ENCODE measurements at regions not wholly inside any gene's neighbourhood (a gene's known extent, or its start where the extent isn't known, plus 50 kb on each side); places are given as distances from the start of the nearest gene placed in this dataset.
"Not testable (repeated sequence)": the region's sequence is repeated elsewhere in the genome, so short reads cannot be mapped to it uniquely, and the experiment has no call there.

GRCh38 chr2:71962911-71963694 is 184.6 kb downstream of the CYP26B1 start:
- Histone ChIP-seq H3K36me3 (replicated peaks; ENCODE audit: insufficient read depth, low read length) (no peaks in the 10 kb centered on the region), H3K79me2 (ENCODE audit: low read length) (no peaks in the 10 kb centered on the region), H3K4me2 (ENCODE audit: low read depth, low read length) (no peak overlapping the region), H3K4me1 (ENCODE audit: low read length) (no peaks in the 10 kb centered on the region), H3K9me3 (replicated peaks; ENCODE audit: insufficient read depth, low read length) (no peaks in the 10 kb centered on the region), H3K27ac (ENCODE audit: low read length) (no peak overlapping the region), H2AFZ (ENCODE audit: low read length) (no peak overlapping the region), H3F3A (ENCODE audit: insufficient read depth, low read length) (no peaks in the 10 kb centered on the region), H3K9ac (ENCODE audit: low read length) (no peak overlapping the region), H3K4me3 (ENCODE audit: low read length) (no peak overlapping the region), H3K9me2 (replicated peaks; ENCODE audit: insufficient read depth, low read length) (no peaks in the 10 kb centered on the region), H3K27me3 (replicated peaks; ENCODE audit: insufficient read depth, low read length) (no peaks in the 10 kb centered on the region), H4K20me1 (ENCODE audit: insufficient read depth, low read length) (no peaks in the 10 kb centered on the region)
- TF ChIP-seq EZH2phosphoT487 (IDR thresholded peaks at IDR 0.05; ENCODE audit: low read length) (no peak), EZH2 (optimal IDR thresholded peaks at IDR 0.05; ENCODE audit: low read depth, low read length) (no peak), CTCF (IDR thresholded peaks at IDR 0.05; ENCODE audit: low read length) (no peak)
- no peak for DNase-seq

GRCh38 chr2:71962350-71962749 is 185.3 kb downstream of the CYP26B1 start:
- H3K79me2 ChIP-seq (ENCODE audit: low read length): no peaks in the 10 kb centered on the region
- no peaks in the 10 kb centered on the region for H3K9me3 ChIP-seq (replicated peaks; ENCODE audit: insufficient read depth, low read length)
- no peaks in the 10 kb centered on the region for H4K20me1 ChIP-seq (ENCODE audit: insufficient read depth, low read length)
- H3F3A ChIP-seq (ENCODE audit: insufficient read depth, low read length): no peaks in the 10 kb centered on the region
- H3K27ac ChIP-seq (ENCODE audit: low read length): no peak overlapping the region
- no peak overlapping the region for H3K4me3 ChIP-seq (ENCODE audit: low read length)
- no peaks in the 10 kb centered on the region for H3K4me1 ChIP-seq (ENCODE audit: low read length)
- no peak overlapping the region for H2AFZ ChIP-seq (ENCODE audit: low read length)
- no peak overlapping the region for H3K9ac ChIP-seq (ENCODE audit: low read length)
- H3K4me2 ChIP-seq (ENCODE audit: low read depth, low read length): no peak overlapping the region
- TF ChIP-seq EZH2 (optimal IDR thresholded peaks at IDR 0.05; ENCODE audit: low read depth, low read length) (no peak), CTCF (IDR thresholded peaks at IDR 0.05; ENCODE audit: low read length) (no peak), EZH2phosphoT487 (IDR thresholded peaks at IDR 0.05; ENCODE audit: low read length) (no peak)
- H3K27me3 ChIP-seq (replicated peaks; ENCODE audit: insufficient read depth, low read length): no peaks in the 10 kb centered on the region
- no peak for DNase-seq
- H3K36me3 ChIP-seq (replicated peaks; ENCODE audit: insufficient read depth, low read length): no peaks in the 10 kb centered on the region
- H3K9me2 ChIP-seq (replicated peaks; ENCODE audit: insufficient read depth, low read length): no peaks in the 10 kb centered on the region

GRCh38 chr2:71961289-71962027 is 186.2 kb downstream of the CYP26B1 start:
- Histone ChIP-seq H3K9me2 (replicated peaks; ENCODE audit: insufficient read depth, low read length) (no peaks in the 10 kb centered on the region), H3K36me3 (replicated peaks; ENCODE audit: insufficient read depth, low read length) (no peaks in the 10 kb centered on the region), H3K9me3 (replicated peaks; ENCODE audit: insufficient read depth, low read length) (no peaks in the 10 kb centered on the region), H3K4me3 (ENCODE audit: low read length) (no peak overlapping the region), H3K9ac (ENCODE audit: low read length) (no peak overlapping the region), H3K4me1 (ENCODE audit: low read length) (no peaks in the 10 kb centered on the region), H3K27me3 (replicated peaks; ENCODE audit: insufficient read depth, low read length) (no peaks in the 10 kb centered on the region), H3F3A (ENCODE audit: insufficient read depth, low read length) (no peaks in the 10 kb centered on the region), H3K4me2 (ENCODE audit: low read depth, low read length) (no peak overlapping the region), H3K27ac (ENCODE audit: low read length) (no peak overlapping the region), H3K79me2 (ENCODE audit: low read length) (no peaks in the 10 kb centered on the region), H2AFZ (ENCODE audit: low read length) (no peak overlapping the region), H4K20me1 (ENCODE audit: insufficient read depth, low read length) (no peaks in the 10 kb centered on the region)
- no peak for TF ChIP-seq EZH2phosphoT487 (IDR thresholded peaks at IDR 0.05; ENCODE audit: low read length)
- no peak for DNase-seq

GRCh38 chr2:71959494-71959893 is 188.2 kb downstream of the CYP26B1 start:
- no peaks in the 10 kb centered on the region for H3K9me2 ChIP-seq (replicated peaks; ENCODE audit: insufficient read depth, low read length)
- H3F3A ChIP-seq (ENCODE audit: insufficient read depth, low read length): no peaks in the 10 kb centered on the region
- no peak overlapping the region for H3K9ac ChIP-seq (ENCODE audit: low read length)
- no peaks in the 10 kb centered on the region for H3K9me3 ChIP-seq (replicated peaks; ENCODE audit: insufficient read depth, low read length)
- no peaks in the 10 kb centered on the region for H3K27me3 ChIP-seq (replicated peaks; ENCODE audit: insufficient read depth, low read length)
- H3K4me3 ChIP-seq (ENCODE audit: low read length): no peak overlapping the region
- H3K4me2 ChIP-seq (ENCODE audit: low read depth, low read length): no peak overlapping the region
- no peak overlapping the region for H3K27ac ChIP-seq (ENCODE audit: low read length)
- no peaks in the 10 kb centered on the region for H4K20me1 ChIP-seq (ENCODE audit: insufficient read depth, low read length)
- H3K79me2 ChIP-seq (ENCODE audit: low read length): no peaks in the 10 kb centered on the region
- TF ChIP-seq CTCF (IDR thresholded peaks at IDR 0.05; ENCODE audit: low read length) (no peak), EZH2phosphoT487 (IDR thresholded peaks at IDR 0.05; ENCODE audit: low read length) (no peak), EZH2 (optimal IDR thresholded peaks at IDR 0.05; ENCODE audit: low read depth, low read length) (no peak)
- no peaks in the 10 kb centered on the region for H3K36me3 ChIP-seq (replicated peaks; ENCODE audit: insufficient read depth, low read length)
- H2AFZ ChIP-seq (ENCODE audit: low read length): no peak overlapping the region
- H3K4me1 ChIP-seq (ENCODE audit: low read length): no peaks in the 10 kb centered on the region
- DNase-seq: no peak

- H3K27ac ChIP-seq (ENCODE audit: low read length); H3K4me1 ChIP-seq (ENCODE audit: low read length): not testable (repeated sequence)
Measured at GRCh38 chr2:71958426-71958825, 189.2 kb downstream of the CYP26B1 start.

More at GRCh38 chr2:71958426-71958825, 189.2 kb downstream of the CYP26B1 start:
- not testable (repeated sequence) for H3K79me2 ChIP-seq (ENCODE audit: low read length); H3K9ac ChIP-seq (ENCODE audit: low read length); H3K9me3 ChIP-seq (replicated peaks; ENCODE audit: insufficient read depth, low read length); H4K20me1 ChIP-seq (ENCODE audit: insufficient read depth, low read length); H3K4me3 ChIP-seq (ENCODE audit: low read length); H3K36me3 ChIP-seq (replicated peaks; ENCODE audit: insufficient read depth, low read length); H3K9me2 ChIP-seq (replicated peaks; ENCODE audit: insufficient read depth, low read length); H3K4me2 ChIP-seq (ENCODE audit: low read depth, low read length); H3F3A ChIP-seq (ENCODE audit: insufficient read depth, low read length); DNase-seq; H2AFZ ChIP-seq (ENCODE audit: low read length); H3K27me3 ChIP-seq (replicated peaks; ENCODE audit: insufficient read depth, low read length)

All from MM.1S (cell line).